ENCODE measurements at regions not wholly inside any gene's neighbourhood (a gene's known extent, or its start where the extent isn't known, plus 50 kb on each side); places are given as distances from the start of the nearest gene placed in this dataset.
"Not testable (repeated sequence)": the region's sequence is repeated elsewhere in the genome, so short reads cannot be mapped to it uniquely, and the experiment has no call there.

DNA sequence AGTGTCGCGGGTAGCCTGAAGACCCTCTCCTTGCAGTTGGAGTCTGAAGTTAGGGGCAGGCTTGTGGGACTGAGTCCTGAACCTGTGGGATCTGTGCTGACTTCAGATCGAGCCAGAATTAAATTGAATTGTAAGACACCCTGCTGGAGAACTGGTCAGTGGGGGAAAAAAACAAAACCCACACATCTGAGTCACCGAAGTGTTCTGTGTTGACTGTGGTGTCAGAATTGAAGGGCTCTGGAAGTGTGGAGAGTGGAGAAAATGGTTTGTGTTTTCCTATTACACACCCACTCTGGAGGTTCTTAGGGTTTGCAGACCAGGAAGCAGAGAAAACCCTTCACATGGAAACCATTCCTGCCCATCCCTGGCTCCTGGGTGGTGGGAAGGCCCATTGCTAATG, 209.5 kb upstream of the GALNT2 start:
- DNase-seq (ENCODE audit: low spot score), result no peak

DNA sequence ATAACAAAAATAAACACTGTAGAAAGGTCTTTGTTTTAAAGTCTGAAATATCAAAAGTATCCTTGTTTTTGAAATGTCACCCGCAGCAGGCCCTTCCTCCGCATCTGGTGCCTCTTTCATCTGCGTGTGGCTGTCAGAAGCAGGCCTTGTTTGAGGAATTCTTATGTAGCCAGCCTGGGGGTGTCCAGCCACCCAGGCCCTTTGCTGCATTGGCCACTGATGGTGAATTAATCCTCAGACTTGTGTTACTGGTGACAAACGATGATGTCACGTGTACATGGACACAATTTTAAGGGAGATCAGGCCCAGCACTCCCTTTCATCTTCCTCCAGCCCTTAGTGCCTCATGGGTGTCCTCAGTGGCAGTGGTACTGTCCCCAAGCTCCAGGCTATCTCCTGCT, 208.0 kb upstream of the GALNT2 start:
- peak; percentile 65 for DNase-seq (ENCODE audit: low spot score)

- DNase-seq (ENCODE audit: low spot score), result no peak
These were observed 206.1 kb upstream of the GALNT2 start for GRCh38 chr1:229860926-229861325.

GRCh38 chr1:229862017-229862774, 204.8 kb upstream of the GALNT2 start:
- DNase-seq (ENCODE audit: low spot score), result peak; percentile 77

DNA sequence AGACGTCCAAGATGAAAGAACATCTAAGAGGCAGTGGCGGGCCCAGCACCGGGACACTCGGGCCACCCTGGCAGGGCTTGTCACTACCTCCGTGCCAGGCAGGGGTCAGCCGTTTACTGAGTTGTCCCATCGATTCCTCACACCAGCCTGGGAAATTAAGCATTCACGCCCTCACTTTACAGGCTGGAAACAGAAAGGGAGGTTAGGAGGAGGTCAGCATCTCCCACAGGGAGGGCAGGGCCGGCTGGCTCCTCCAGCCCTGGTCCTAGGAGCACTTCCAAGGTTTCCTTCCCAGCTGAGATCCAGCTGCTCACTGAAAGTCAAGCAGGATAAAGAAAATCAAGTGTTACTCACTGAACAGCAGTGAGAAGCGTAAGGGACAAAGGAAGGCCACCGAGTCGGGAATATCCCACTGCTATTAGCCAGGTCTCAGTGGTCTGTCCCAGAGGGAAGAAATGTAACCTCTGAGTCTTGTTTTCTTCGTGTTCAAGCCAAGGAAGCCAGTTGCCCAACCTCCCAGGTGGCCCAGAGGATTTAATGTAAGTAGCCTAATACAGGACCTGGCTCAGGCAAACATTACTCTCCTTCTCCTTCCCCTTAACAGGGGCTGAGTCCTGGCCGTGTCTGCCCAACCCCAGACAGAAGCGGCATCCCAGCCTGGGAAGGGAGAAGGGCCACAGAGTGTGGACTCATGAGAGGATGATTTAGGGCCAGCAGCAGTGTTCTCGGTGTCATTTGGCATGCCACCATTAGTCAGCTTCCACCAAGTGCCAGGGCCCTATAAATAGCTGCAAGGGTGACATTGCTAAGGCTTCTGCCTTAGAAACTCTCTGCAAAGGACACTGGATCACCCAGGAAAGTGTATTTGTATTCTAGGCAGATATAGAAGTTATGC, 203.1 kb upstream of the GALNT2 start:
- no peak for DNase-seq (ENCODE audit: low spot score)

- no peak for DNase-seq (ENCODE audit: low spot score)
These were observed 202.3 kb upstream of the GALNT2 start for GRCh38 chr1:229864686-229865230.

- DNase-seq (ENCODE audit: low spot score), result not testable (repeated sequence)
These were observed 201.7 kb upstream of the GALNT2 start for GRCh38 chr1:229865321-229865720.

GRCh38 chr1:229867726-229868125, 199.3 kb upstream of the GALNT2 start:
- no peak for DNase-seq (ENCODE audit: low spot score)

GRCh38 chr1:229869240-229869639, 197.8 kb upstream of the GALNT2 start:
- no peak for DNase-seq (ENCODE audit: low spot score)

GRCh38 chr1:229869687-229870086, 197.4 kb upstream of the GALNT2 start:
- DNase-seq (ENCODE audit: low spot score), result no peak

DNA sequence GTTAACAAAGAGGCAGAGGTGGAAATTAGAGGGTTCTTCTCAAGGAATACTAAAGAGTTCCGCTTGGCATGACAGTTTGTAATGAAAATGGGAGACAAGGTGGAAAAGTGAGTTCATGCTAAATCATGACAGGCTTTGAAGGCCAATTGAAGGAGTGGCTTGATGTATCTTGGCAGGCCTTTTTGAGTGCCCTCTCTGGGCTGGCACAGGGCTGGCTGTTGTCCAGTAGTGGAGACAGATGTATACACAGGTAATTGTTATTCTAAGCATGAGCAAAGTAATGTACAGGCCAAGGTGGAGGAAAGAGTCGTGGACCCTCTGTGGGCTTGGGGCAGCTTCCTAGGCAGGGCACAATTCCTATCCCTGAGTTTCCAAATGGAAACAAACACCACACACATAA, 196.7 kb upstream of the GALNT2 start:
- DNase-seq (ENCODE audit: low spot score), result no peak

DNA sequence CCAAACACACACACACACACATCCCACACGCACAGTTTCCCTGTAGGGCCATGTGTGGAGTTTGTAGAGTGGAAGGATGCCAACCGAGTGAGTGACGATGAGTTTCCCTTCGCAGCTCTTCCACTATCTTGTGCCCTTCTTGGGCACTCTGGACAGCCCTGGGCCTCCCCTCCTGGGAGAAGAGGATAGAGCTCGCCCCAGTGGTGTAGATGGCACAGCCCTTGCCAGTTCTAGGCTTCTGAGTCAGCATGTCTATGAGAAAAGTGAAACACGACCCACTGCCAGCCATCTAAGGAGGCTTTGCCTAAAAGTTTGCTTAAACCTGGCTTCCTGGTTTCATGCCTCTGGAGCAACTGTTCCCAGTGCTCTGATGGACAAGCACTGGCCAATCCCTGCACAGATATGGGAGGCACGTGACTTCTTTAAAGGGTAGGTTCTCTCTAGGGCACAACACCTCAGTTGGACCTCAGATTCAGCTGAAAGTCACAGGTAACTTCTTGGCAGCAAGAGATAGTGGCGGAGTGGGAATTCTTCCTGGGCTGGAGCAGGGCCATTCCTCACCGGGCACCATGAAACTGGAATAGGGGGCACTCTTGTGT, 195.9 kb upstream of the GALNT2 start:
- DNase-seq (ENCODE audit: low spot score), result no peak

GRCh38 chr1:229874136-229874535, 192.9 kb upstream of the GALNT2 start:
- DNase-seq (ENCODE audit: low spot score), result no peak

- no peak for DNase-seq (ENCODE audit: low spot score)
These were observed 192.4 kb upstream of the GALNT2 start for GRCh38 chr1:229874609-229875008.

GRCh38 chr1:229875086-229875485, 192.0 kb upstream of the GALNT2 start:
- no peak for DNase-seq (ENCODE audit: low spot score)

DNA sequence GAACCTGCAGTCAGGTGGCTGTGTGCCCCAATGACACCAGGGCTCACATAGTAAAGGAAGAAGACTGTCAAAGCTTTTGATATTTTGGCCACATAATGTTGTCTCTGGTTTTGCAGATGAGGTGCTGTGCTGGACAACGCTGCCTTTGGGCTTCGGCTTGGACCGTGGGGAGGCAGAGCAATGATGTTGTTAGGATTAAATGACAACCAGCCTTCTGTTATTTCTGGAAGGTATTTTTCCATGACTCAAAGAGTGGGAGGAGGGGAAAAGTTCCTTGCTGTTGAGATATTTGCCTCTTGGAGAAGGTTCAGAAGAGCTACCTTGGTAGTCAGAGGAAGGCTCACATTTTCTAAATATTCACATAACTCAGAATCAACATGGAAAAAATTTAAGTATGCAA, 187.3 kb upstream of the GALNT2 start:
- DNase-seq (ENCODE audit: low spot score), result no peak

DNA sequence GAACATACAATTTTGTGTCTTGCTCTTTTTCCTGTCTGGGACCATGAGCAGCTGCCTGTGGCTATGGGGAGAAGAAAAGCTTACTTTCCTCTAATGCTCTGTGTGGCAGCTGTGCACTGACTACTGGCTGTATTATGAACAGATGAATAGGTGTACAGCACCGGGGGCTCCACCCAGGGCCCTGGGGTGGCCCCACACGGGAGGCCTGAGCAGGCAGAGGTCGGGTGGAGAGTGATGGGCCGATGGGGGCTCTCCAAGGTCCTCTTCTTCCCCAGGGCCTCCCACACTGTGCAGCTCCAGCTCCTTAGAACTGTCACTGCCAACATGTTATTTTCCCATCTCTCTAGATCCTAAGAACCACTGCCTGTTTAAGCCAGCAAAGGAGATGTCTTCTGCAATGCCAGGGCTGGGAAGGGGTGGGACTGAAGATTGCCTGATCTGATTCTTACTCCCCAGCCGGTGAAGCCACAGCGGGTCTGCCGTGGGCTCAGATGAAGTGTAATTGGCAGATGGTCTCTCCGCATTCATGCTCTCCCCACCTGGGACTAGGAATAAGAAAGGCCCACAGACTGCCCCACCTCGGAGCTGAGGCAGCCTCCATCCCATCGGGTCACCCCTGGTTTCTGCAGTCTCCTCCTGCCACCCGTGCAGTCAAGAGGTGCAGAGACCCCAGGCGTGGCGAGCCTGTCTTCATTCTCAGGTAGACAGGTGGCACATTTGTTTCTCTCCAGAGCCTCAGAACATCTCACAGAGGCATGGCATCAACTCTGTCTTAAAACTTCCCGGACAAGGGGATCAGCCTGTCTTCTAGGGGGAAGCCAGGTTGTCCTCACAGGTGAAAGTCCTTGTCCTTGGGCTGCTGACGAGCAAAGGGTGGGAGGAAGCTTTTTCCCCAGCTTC, 186.5 kb upstream of the GALNT2 start:
- DNase-seq (ENCODE audit: low spot score), result no peak

DNA sequence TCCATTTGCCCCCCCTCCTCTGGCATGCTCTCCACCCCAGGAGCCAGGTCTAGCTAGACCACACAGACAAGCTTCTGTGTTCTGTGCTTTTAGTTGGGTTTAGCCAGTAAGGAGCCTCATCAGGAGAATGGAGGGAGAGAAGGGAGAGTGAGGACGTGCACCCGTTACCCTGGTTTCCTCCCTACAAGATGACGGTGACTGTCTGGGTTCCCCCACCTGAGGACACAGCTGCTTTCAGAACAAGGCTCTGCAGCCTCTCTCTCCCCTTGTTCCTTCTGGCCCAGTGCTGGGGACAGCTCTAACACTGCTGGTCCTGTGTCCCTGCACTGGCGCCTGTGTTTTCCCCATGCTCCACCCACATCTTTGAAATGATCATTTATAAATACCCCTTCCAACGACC, 184.4 kb upstream of the GALNT2 start:
- DNase-seq (ENCODE audit: low spot score), result no peak

- no peak for DNase-seq (ENCODE audit: low spot score)
These were observed 183.4 kb upstream of the GALNT2 start for GRCh38 chr1:229883504-229884200.

DNA sequence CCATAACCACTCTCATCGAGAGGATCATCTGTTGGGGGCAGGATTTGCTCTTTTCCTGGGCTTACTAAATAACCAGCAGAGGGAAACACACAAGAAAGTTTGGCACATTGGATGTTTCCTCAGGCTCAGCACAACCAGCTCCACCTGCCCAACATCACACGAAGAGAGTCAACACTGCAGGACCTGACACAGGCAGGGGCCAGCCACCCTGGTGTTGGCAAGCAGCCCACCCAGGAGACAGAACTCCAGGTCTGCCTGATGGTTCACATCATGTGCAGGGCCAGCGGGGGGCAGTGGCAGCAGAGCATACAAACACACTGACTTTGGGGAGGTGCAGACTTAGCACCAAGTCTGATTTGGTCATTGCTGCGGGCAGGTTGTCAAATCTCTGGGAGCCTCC, 182.3 kb upstream of the GALNT2 start:
- no peak for DNase-seq (ENCODE audit: low spot score)

Data from globus pallidus (tissue), 1 donor.